A549 (cell line): ENCODE measurements at regions not wholly inside any gene's neighbourhood (a gene's known extent, or its start where the extent isn't known, plus 50 kb on each side); places are given as distances from the start of the nearest gene placed in this dataset.

Experiments
- ATAC-seq, 2 experiments: fragments of 200-7000 bp in 1 of 2; fragments of >200 bp in 1 of 2; cut with Nextera tagmentation in 1 of 2; cut with Tn5 transposase in 1 of 2; 3 replicates each; pipeline versions ENCODE4 v1.8.0 to v1.9.1; 2018 to 2020; ENCODE audit warnings: mild to moderate bottlenecking in 1 of 2, moderate library complexity in 1 of 2
- CTCF ChIA-PET: fragments of 300-600 bp; sonication (Branson Sonifier 250); formaldehyde crosslinking; extraction: SDS; loops from one replicate; lab custom pipeline; 2021; ENCODE audit warnings: antibody characterized with exemption, inconsistent platforms; lab: Yijun Ruan, JAX
- POLR2A ChIA-PET: fragments of 350-600 bp; formaldehyde crosslinking; extraction: SDS; loops from one replicate; lab custom pipeline; 2021; ENCODE audit warnings: antibody characterized with exemption, inconsistent platforms; lab: Yijun Ruan, JAX
- DNase-seq, 2 experiments: peaks; one replicate each; pipeline versions ENCODE4 v3.0.0 to v3.0.0-alpha.2; 2011 to 2016; ENCODE audit warnings: low read depth in 1 of 2, low spot score in 1 of 2
- FAIRE-seq: peaks from 2 replicates; lab custom pipeline; 2011; peaks lifted over from hg19 to GRCh38; lab: Jason Lieb, UNC
- H3K27ac ChIP-seq, 2 experiments: fragments of >200 bp; sonication (Bioruptor Twin); formaldehyde crosslinking; 3 replicates each; pipeline ENCODE4 v1.5.1; 2016 to 2017
- H3K4me1 ChIP-seq: fragments of >200 bp; sonication (Bioruptor Twin); formaldehyde crosslinking; 3 replicates; pipeline ENCODE4 v1.6.1; 2016
- H3K4me2 ChIP-seq: fragments of >200 bp; sonication (Bioruptor Twin); formaldehyde crosslinking; 3 replicates; pipeline ENCODE4 v1.6.1; 2016
- H3K4me3 ChIP-seq: fragments of >200 bp; sonication (Bioruptor Twin); formaldehyde crosslinking; 3 replicates; pipeline ENCODE4 v1.5.1; 2016
- H3K9me3 ChIP-seq: fragments of >200 bp; sonication (Bioruptor Twin); formaldehyde crosslinking; 3 replicates; pipeline ENCODE4 v1.6.1; 2016
- ATOH8 ChIP-seq: fragments of 250-450 bp; sonication (Bioruptor Pico); IDR thresholded peaks from 2 replicates; pipeline ENCODE4 v1.5.0; 2020; ENCODE audit warnings: low read depth, mild to moderate bottlenecking, moderate library complexity
- BCL3 ChIP-seq: fragments of >200 bp; sonication (Bioruptor Twin); formaldehyde crosslinking; IDR thresholded peaks from 3 replicates; pipeline ENCODE4 v1.6.1; 2016
- BHLHE40 ChIP-seq: IDR thresholded peaks from 2 replicates; pipeline ENCODE4 v1.6.1; 2012; ENCODE audit warnings: low read depth, low read length, inconsistent platforms
- CBX2 ChIP-seq: fragments of 200-600 bp; sonication (generic); IDR thresholded peaks from 2 replicates; pipeline ENCODE4 v1.6.1; 2016; ENCODE audit warnings: low read depth, mild to moderate bottlenecking, borderline replicate concordance
- CEBPB ChIP-seq, 2 experiments: fragments of >200 bp in 1 of 2; sonication (Bioruptor Twin) in 1 of 2; formaldehyde crosslinking in 1 of 2; IDR thresholded peaks; 2 replicates each; pipeline ENCODE4 v1.6.1; 2012 to 2016
- E2F6 ChIP-seq: IDR thresholded peaks from 2 replicates; pipeline ENCODE4 v1.6.1; 2012; ENCODE audit warnings: low read depth, borderline replicate concordance
- FOSB ChIP-seq: fragments of 250-450 bp; sonication (Bioruptor Pico); IDR thresholded peaks from 2 replicates; pipeline ENCODE4 v1.5.0; 2020; ENCODE audit warnings: mild to moderate bottlenecking, moderate library complexity
- GATA3 ChIP-seq: IDR thresholded peaks from 2 replicates; pipeline ENCODE4 v1.6.1; 2012; ENCODE audit warnings: borderline replicate concordance
- HEYL ChIP-seq: fragments of 250-450 bp; sonication (Bioruptor Pico); IDR thresholded peaks from 2 replicates; pipeline ENCODE4 v1.8.0; 2021; ENCODE audit warnings: mild to moderate bottlenecking, moderate library complexity
- HOXB13 ChIP-seq: fragments of 250-450 bp; sonication (Bioruptor Pico); IDR thresholded peaks from 2 replicates; pipeline ENCODE4 v1.5.0; 2020; ENCODE audit warnings: low read depth, mild to moderate bottlenecking, moderate library complexity
- HOXB5 ChIP-seq: fragments of 250-450 bp; sonication (Bioruptor Pico); IDR thresholded peaks from 2 replicates; pipeline ENCODE4 v1.5.0; 2020; ENCODE audit warnings: mild to moderate bottlenecking, moderate library complexity
- JUN ChIP-seq, 2 experiments: fragments of >200 bp; sonication (Bioruptor Twin); formaldehyde crosslinking; IDR thresholded peaks; 2 replicates in 1 of 2; 3 replicates in 1 of 2; pipeline ENCODE4 v1.6.1; 2016 to 2017
- MAX ChIP-seq: IDR thresholded peaks from 2 replicates; pipeline ENCODE4 v1.6.1; 2012
- MAZ ChIP-seq: fragments of 150-350 bp; IDR thresholded peaks from 2 replicates; pipeline ENCODE4 v1.6.1; 2014; ENCODE audit warnings: antibody characterized with exemption, low read depth, low read length, borderline replicate concordance
- NFE2L2 ChIP-seq: fragments of 150-350 bp; conservative IDR thresholded peaks from 2 replicates; pipeline ENCODE4 v1.6.1; 2014; ENCODE audit warnings: low read length
- NR3C1 ChIP-seq: fragments of >200 bp; sonication (Bioruptor Twin); formaldehyde crosslinking; IDR thresholded peaks from 3 replicates; pipeline ENCODE4 v1.6.1; 2017
- PBX3 ChIP-seq: IDR thresholded peaks from 2 replicates; pipeline ENCODE4 v1.6.1; 2012
- PHF8 ChIP-seq: fragments of 200-600 bp; sonication (generic); IDR thresholded peaks from 2 replicates; pipeline ENCODE4 v1.6.1; 2016; ENCODE audit warnings: low read depth, mild to moderate bottlenecking, antibody characterized with exemption, moderate library complexity, borderline replicate concordance
- POLR2A ChIP-seq: IDR thresholded peaks from 2 replicates; pipeline ENCODE4 v1.6.1; 2012; ENCODE audit warnings: mild to moderate bottlenecking, low read length
- REST ChIP-seq: fragments of 200-600 bp; sonication (generic); IDR thresholded peaks from 2 replicates; pipeline ENCODE4 v1.6.1; 2016; ENCODE audit warnings: antibody characterized with exemption, mild to moderate bottlenecking, moderate library complexity
- RFX5 ChIP-seq: fragments of 450-650 bp; IDR thresholded peaks from 2 replicates; pipeline ENCODE4 v1.7.1; 2014; ENCODE audit warnings: antibody characterized with exemption, mild to moderate bottlenecking, moderate library complexity
- SREBF2 ChIP-seq: fragments of 450-650 bp; IDR thresholded peaks from 2 replicates; pipeline ENCODE4 v1.6.1; 2014; ENCODE audit warnings: mild to moderate bottlenecking, moderate library complexity
- TFCP2L1 ChIP-seq: fragments of 250-450 bp; sonication (Bioruptor Pico); IDR thresholded peaks from 2 replicates; pipeline ENCODE4 v1.5.0; 2021; ENCODE audit warnings: mild to moderate bottlenecking
- WGBS: methylation state at CpG from one replicate; pipeline ENCODE4 v1.1.6; 2017; ENCODE audit errors: missing lambda C conversion rate; 5-methylcytosine and 5-hydroxymethylcytosine counted together

- no peak for TF ChIP-seq ATOH8 (CRISPR knock-in tag)
- TF ChIP-seq CEBPB (IDR thresholded peaks at IDR 0.05): no peak
Observed at GRCh38 chr16:73792199-73793020, 504.2 kb upstream of the PSMD7 start (continued).

GRCh38 chr16:73781297-73781696 lies 515.3 kb upstream of the PSMD7 start:
- no peak for DNase-seq
- CTCF ChIA-PET: no interaction called here

GRCh38 chr16:73778887-73779286 lies 517.7 kb upstream of the PSMD7 start:
- Histone ChIP-seq H3K4me3 (no peak overlapping the region), H3K9me3 (no peaks in the 10 kb centered on the region), H3K4me1 (no peaks in the 10 kb centered on the region), H3K4me2 (no peak overlapping the region), H3K27ac (no peak overlapping the region)
- ChIA-PET CTCF (interaction anchor here (0.8 kb wide), 1 partner anchor 19 kb away, joined by 3 read pairs; no protein-coding TSS in a partner anchor), POLR2A (no interaction called here)
- TF ChIP-seq TFCP2L1: no peak
- TF ChIP-seq BCL3: no peak
- no peak for TF ChIP-seq RFX5
- TF ChIP-seq BHLHE40: no peak
- no peak for TF ChIP-seq NR3C1
- no peak for TF ChIP-seq HEYL (CRISPR knock-in tag)
- no peak for TF ChIP-seq HOXB13 (CRISPR knock-in tag)
- no peak for TF ChIP-seq PHF8
- TF ChIP-seq FOSB (CRISPR knock-in tag): no peak
- TF ChIP-seq HOXB5: no peak
- TF ChIP-seq PBX3: no peak
- TF ChIP-seq SREBF2: no peak
- no peak for TF ChIP-seq E2F6
- no peak for TF ChIP-seq NFE2L2
- TF ChIP-seq JUN (IDR thresholded peaks at IDR 0.05): no peak
- TF ChIP-seq REST: no peak
- no peak for TF ChIP-seq MAZ
- TF ChIP-seq MAX: no peak
- TF ChIP-seq GATA3: no peak
- TF ChIP-seq POLR2A: no peak
- no peak for ATAC-seq
- WGBS: 11% methylated on average over 5 of the region's 5 CpGs
- no peak for DNase-seq
- FAIRE-seq: no peak

More at GRCh38 chr16:73781297-73781696, 515.3 kb upstream of the PSMD7 start:
- no peak for FAIRE-seq
- Histone ChIP-seq H3K4me2 (no peak overlapping the region), H3K27ac (no peak overlapping the region)
- POLR2A ChIA-PET: no interaction called here
- ATAC-seq: no peak
- TF ChIP-seq CBX2 (no peak), JUN (IDR thresholded peaks at IDR 0.05) (no peak)
- TF ChIP-seq, all 56 proteins: peak for 0
- Histone ChIP-seq H3K4me3 (no peak overlapping the region), H3K4me1 (no peaks in the 10 kb centered on the region), H3K9me3 (no peaks in the 10 kb centered on the region)
- WGBS: 2% methylated on average over 3 of the region's 3 CpGs
